SK-N-SH (cell line): ENCODE measurements at regions not wholly inside any gene's neighbourhood (a gene's known extent, or its start where the extent isn't known, plus 50 kb on each side); places are given as distances from the start of the nearest gene placed in this dataset.

Experiments used
- EP300 ChIP-seq, 2 experiments: IDR thresholded peaks; 2 replicates each; pipeline versions ENCODE4 v1.4.0 to v1.6.1; 2012; ENCODE audit warnings: borderline replicate concordance in 1 of 2, low read depth in 1 of 2, low read length in 1 of 2
- MXI1 ChIP-seq: IDR thresholded peaks from 2 replicates; pipeline ENCODE4 v1.6.1; 2012; ENCODE audit warnings: mild to moderate bottlenecking, low read depth, low read length, improper control_type of control experiment
- POLR2AphosphoS5 ChIP-seq: IDR thresholded peaks from 2 replicates; pipeline ENCODE4 v1.6.1; 2012; ENCODE audit warnings: low read depth, low read length
- RAD21 ChIP-seq: IDR thresholded peaks from 2 replicates; pipeline ENCODE4 v1.6.1; 2012; ENCODE audit warnings: mild to moderate bottlenecking, low read length
- RCOR1 ChIP-seq: fragments of 150-350 bp; IDR thresholded peaks from 2 replicates; pipeline ENCODE4 v1.6.1; 2017; ENCODE audit warnings: antibody characterized with exemption, low read length
- RXRA ChIP-seq: IDR thresholded peaks from 2 replicates; pipeline ENCODE4 v1.4.0; 2012; ENCODE audit warnings: low read depth, mild to moderate bottlenecking, borderline replicate concordance
- YY1 ChIP-seq: IDR thresholded peaks from 2 replicates; pipeline ENCODE4 v1.4.0; 2012; ENCODE audit warnings: low read depth, mild to moderate bottlenecking
- ZBTB33 ChIP-seq: IDR thresholded peaks from 2 replicates; pipeline ENCODE4 v1.4.0; 2012; ENCODE audit warnings: low read depth, borderline replicate concordance
- TF ChIP-seq, protein P1 (sequence below): fragments of 200-600 bp; sonication (generic); IDR thresholded peaks from 2 replicates; pipeline ENCODE4 v1.6.1; 2017; ENCODE audit warnings: antibody characterized with exemption, mild to moderate bottlenecking, moderate library complexity

DNA sequence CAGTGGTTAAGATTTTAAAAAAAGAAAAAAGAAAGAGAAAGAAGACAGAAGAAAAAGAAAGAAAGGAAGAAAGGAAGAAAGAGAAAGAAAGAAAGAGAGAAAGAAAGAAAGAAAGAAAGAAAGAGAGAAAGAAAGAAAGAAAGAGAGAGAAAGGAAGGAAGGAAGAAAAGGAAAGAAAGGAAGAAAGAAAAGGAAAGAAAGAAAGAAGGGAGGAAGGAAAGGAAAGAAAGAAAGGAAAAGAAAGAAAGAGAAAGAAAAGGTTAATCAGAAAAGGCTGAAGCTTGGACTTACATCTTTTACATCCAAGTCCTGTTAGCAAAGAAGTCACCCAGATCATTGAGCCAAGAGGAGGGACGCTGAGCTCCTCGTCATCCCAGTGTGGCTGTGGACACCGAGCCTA is 70.0 kb downstream of the IRX2 start:
- TF ChIP-seq POLR2AphosphoS5 (no peak), MXI1 (no peak), ZBTB33 (no peak), RCOR1 (no peak), EP300 (IDR thresholded peaks at IDR 0.05; ENCODE audit: borderline replicate concordance in 1 of 2, low read depth in 1 of 2, low read length in 1 of 2) (no peak), RXRA (no peak), RAD21 (no peak), YY1 (no peak)
- TF ChIP-seq, protein P1, sequence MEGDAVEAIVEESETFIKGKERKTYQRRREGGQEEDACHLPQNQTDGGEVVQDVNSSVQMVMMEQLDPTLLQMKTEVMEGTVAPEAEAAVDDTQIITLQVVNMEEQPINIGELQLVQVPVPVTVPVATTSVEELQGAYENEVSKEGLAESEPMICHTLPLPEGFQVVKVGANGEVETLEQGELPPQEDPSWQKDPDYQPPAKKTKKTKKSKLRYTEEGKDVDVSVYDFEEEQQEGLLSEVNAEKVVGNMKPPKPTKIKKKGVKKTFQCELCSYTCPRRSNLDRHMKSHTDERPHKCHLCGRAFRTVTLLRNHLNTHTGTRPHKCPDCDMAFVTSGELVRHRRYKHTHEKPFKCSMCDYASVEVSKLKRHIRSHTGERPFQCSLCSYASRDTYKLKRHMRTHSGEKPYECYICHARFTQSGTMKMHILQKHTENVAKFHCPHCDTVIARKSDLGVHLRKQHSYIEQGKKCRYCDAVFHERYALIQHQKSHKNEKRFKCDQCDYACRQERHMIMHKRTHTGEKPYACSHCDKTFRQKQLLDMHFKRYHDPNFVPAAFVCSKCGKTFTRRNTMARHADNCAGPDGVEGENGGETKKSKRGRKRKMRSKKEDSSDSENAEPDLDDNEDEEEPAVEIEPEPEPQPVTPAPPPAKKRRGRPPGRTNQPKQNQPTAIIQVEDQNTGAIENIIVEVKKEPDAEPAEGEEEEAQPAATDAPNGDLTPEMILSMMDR: no peak
